ENCODE measurements at regions not wholly inside any gene's neighbourhood (a gene's known extent, or its start where the extent isn't known, plus 50 kb on each side); places are given as distances from the start of the nearest gene placed in this dataset.

- no peaks in the 10 kb centered on the region for H3K36me3 Mint-ChIP-seq
- no peak overlapping the region for H3K4me3 Mint-ChIP-seq
- DNase-seq (ENCODE audit: low spot score in 2 of 2, unreplicated experiment in 2 of 2): no peak
- no peak overlapping the region for H3K27ac Mint-ChIP-seq
- no peak for TF ChIP-seq CTCF (IDR thresholded peaks at IDR 0.05; ENCODE audit: unreplicated experiment)
- H3K27me3 Mint-ChIP-seq (ENCODE audit: low read depth): peaks cover 40% of the 10 kb centered on the region
- H3K4me1 Mint-ChIP-seq: peaks cover 15% of the 10 kb centered on the region
- no peaks in the 10 kb centered on the region for H3K9me3 Mint-ChIP-seq
Measured at GRCh38 chr11:116052603-116053547, 548.7 kb upstream of the CADM1 start.

- no peak for TF ChIP-seq CTCF (IDR thresholded peaks at IDR 0.05; ENCODE audit: unreplicated experiment)
- H3K4me3 Mint-ChIP-seq: no peak overlapping the region
- no peaks in the 10 kb centered on the region for H3K9me3 Mint-ChIP-seq
- no peaks in the 10 kb centered on the region for H3K36me3 Mint-ChIP-seq
- no peak overlapping the region for H3K27ac Mint-ChIP-seq
- peaks cover 35% of the 10 kb centered on the region for H3K27me3 Mint-ChIP-seq (ENCODE audit: low read depth)
- H3K4me1 Mint-ChIP-seq: peaks cover 15% of the 10 kb centered on the region
- DNase-seq (ENCODE audit: low spot score in 2 of 2, unreplicated experiment in 2 of 2): no peak
Measured at GRCh38 chr11:116051494-116051893, 547.3 kb upstream of the CADM1 start.

- peaks cover 29% of the 10 kb centered on the region for H3K27me3 Mint-ChIP-seq (ENCODE audit: low read depth)
- TF ChIP-seq CTCF (IDR thresholded peaks at IDR 0.05; ENCODE audit: unreplicated experiment): no peak
- no peak overlapping the region for H3K4me3 Mint-ChIP-seq
- H3K27ac Mint-ChIP-seq: peak overlapping the region; percentile 63
- DNase-seq (ENCODE audit: low spot score in 2 of 2, unreplicated experiment in 2 of 2): no peak
- H3K4me1 Mint-ChIP-seq: peaks cover 19% of the 10 kb centered on the region
- H3K9me3 Mint-ChIP-seq: no peaks in the 10 kb centered on the region
- H3K36me3 Mint-ChIP-seq: no peaks in the 10 kb centered on the region
Measured at GRCh38 chr11:116049383-116049782, 545.2 kb upstream of the CADM1 start.

- no peak for DNase-seq (ENCODE audit: low spot score in 2 of 2, unreplicated experiment in 2 of 2)
- no peak overlapping the region for H3K27ac Mint-ChIP-seq
- H3K4me1 Mint-ChIP-seq: peaks cover 19% of the 10 kb centered on the region
- TF ChIP-seq CTCF (IDR thresholded peaks at IDR 0.05; ENCODE audit: unreplicated experiment): no peak
- no peaks in the 10 kb centered on the region for H3K36me3 Mint-ChIP-seq
- no peaks in the 10 kb centered on the region for H3K9me3 Mint-ChIP-seq
- peaks cover 3% of the 10 kb centered on the region for H3K27me3 Mint-ChIP-seq (ENCODE audit: low read depth)
- no peak overlapping the region for H3K4me3 Mint-ChIP-seq
Measured at GRCh38 chr11:116046127-116046526, 541.9 kb upstream of the CADM1 start.

GRCh38 chr11:116044941-116045340 lies 540.7 kb upstream of the CADM1 start:
- no peak overlapping the region for H3K27ac Mint-ChIP-seq
- H3K4me1 Mint-ChIP-seq: peaks cover 14% of the 10 kb centered on the region
- no peak overlapping the region for H3K4me3 Mint-ChIP-seq
- DNase-seq (ENCODE audit: low spot score in 2 of 2, unreplicated experiment in 2 of 2): no peak
- H3K36me3 Mint-ChIP-seq: no peaks in the 10 kb centered on the region
- H3K9me3 Mint-ChIP-seq: no peaks in the 10 kb centered on the region
- no peak for TF ChIP-seq CTCF (IDR thresholded peaks at IDR 0.05; ENCODE audit: unreplicated experiment)
- H3K27me3 Mint-ChIP-seq (ENCODE audit: low read depth): peaks cover 3% of the 10 kb centered on the region

Data from mesothelial cell of epicardium (in vitro differentiated cells).